NCI-H524 treated with DMSO at 0.1 percent for 48 hours (cell line): ENCODE measurements at regions not wholly inside any gene's neighbourhood (a gene's known extent, or its start where the extent isn't known, plus 50 kb on each side); places are given as distances from the start of the nearest gene placed in this dataset.
"Not testable (repeated sequence)": the region's sequence is repeated elsewhere in the genome, so short reads cannot be mapped to it uniquely, and the experiment has no call there.

ENCODE experiments used
- DNase-seq: peaks from one replicate; lab custom pipeline; 2025; lab: John Stamatoyannopoulos, UW

DNA sequence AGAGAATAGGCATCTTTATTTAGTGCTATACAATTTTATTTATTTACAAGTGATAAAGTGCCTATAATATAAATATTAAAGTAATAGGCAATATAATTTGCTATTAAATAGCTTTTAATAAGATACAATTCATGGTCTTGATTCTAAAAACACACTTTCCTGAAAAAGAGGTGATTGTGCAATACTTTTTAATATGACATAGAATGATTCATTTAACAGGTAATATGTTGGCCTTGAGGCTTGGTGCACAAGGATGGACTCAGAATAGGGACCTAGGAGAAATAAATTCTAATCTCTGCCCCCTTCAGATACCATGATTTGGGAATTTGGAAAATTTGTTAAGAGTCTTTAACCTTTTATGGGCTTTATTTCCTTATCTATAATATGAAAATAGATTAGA lies 149.9 kb upstream of the FUT9 start:
- DNase-seq, result no peak

DNA sequence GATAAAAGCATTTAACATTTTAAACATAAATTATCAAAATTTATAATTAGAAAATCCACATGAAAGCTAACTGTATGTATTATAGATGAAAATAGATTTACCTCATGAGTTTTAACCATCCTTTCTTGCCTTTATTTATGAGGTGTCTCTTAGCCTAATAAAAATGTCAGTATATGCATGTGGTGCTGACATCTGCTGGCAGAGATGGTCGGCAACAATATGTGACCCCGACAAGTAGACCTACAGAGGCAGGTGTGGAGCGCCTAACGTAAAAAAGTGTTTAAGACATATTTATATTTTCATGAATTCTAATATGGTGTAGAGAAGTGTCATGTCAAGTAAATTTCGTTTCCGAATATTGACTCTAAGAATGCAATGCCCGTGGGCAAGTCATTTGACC lies 149.0 kb upstream of the FUT9 start:
- no peak for DNase-seq

GRCh38 chr6:95867205-95867604 lies 148.6 kb upstream of the FUT9 start:
- no peak for DNase-seq

- no peak for DNase-seq
Measured at GRCh38 chr6:95877480-95877879, 138.3 kb upstream of the FUT9 start.

GRCh38 chr6:95879856-95880255 lies 135.9 kb upstream of the FUT9 start:
- DNase-seq, result no peak

- no peak for DNase-seq
Measured at GRCh38 chr6:95882371-95882770, 133.4 kb upstream of the FUT9 start.

DNA sequence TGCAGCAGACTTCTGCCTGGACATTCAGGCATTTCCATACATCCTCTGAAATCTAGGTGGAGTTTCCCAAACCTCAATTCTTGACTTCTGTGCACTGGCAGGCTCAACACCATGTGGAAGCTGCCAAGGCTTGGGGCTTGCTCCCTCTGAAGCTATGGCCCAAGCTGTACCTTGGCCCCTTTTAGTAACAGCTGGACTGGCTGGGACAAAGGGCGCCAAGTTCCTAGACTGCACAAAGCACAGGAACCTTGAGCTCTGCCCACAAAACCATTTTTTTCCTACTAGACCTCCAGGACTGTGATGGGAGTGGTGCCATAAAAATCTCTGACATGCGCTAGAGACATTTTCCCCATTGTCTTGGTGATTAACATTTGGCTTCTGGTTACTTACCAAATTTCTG lies 127.1 kb upstream of the FUT9 start:
- not testable (repeated sequence) for DNase-seq

GRCh38 chr6:95905132-95905531 lies 110.6 kb upstream of the FUT9 start:
- no peak for DNase-seq

GRCh38 chr6:95917034-95917433 lies 98.7 kb upstream of the FUT9 start:
- DNase-seq, result no peak

DNA sequence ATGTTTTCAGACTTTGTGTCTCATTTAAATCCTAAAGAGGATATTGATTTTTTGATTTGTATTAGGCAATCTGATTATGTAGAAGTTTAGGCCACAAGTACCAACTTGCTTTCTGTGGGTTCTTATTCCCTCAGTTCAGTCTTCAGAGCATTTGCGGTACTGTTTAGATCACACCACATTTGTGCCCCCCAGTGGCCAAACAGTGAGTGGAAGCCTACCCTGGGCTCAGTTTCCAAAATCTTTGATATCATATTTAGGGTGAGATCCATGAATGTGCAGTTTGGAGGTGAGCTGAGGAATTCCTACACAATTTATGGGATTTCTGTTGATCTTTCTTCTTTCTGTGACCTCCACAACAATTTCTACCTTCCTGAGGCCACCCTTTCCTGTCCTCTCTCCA lies 92.3 kb upstream of the FUT9 start:
- DNase-seq, result no peak

DNA sequence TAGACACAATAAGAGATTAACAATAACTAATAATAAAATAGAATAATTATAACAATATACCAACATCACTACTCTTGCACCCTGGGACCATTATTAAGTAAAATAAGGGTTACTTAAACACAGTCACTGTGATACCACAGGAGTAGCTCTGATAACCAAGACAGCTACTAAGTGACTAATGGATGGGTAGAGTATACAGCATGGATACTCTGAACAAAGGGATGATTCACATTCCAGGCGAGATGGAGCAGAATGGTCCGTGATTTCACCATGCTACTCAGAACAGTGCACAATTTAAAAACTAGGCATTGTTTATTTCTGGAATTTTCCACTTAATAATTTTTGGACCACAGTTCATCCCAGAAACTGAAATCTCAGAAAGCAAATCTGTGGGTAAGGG lies 80.0 kb upstream of the FUT9 start:
- no peak for DNase-seq

DNA sequence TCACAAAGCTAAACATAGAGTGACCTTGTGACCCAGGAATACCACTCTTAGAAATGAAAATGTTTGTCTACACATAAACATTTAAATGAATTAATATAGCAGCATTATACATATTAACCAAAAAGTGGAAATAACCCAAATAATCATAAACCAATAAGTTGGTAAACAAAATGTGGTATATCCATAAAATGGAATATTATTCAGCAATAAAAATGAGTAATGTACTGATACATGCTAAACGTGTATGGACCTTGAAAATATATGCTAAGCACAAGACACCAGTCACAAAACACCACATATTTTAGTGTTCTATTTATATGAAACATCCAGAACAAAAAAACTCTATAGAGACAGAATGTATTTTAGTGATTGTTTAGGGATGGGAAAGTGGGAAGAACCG lies 68.9 kb upstream of the FUT9 start:
- no peak for DNase-seq

DNA sequence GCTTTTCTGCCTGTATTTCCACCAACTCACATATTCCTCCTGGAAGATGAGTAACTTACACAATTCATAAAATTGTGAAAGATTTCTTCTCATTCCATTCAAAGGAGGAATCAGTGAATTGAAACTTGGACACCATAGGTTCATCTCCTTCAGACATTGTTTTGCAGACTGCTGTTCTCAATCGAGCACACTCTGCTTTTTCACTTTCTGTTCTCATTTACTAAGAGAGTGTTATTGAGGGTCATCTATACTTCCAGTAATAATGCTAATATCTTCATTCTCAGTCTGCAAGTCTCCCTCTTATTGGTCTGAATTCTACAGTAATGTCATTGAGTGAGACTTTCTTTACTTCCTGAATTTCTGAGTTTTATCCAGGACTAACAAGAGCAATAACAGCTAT lies 67.5 kb upstream of the FUT9 start:
- DNase-seq, result no peak

DNA sequence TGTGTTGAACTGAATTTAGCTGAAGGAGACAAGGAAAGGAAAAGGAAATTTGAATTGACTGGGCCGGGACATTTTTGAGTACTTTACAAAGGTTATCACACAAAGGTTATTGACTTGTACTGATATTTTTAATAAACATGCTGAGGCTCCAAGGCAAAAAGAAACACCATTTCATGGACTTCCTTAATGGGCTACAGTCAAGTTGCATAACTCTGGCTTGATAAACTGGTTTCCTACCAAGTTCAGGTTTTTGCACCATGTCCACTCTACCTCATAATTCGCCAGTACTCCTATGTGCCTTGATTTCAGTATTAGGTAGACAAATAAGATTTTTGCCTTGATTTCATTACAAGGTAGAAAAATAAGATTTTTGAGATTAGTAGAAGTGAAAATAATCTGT lies 65.8 kb upstream of the FUT9 start:
- no peak for DNase-seq

GRCh38 chr6:95958686-95959085 lies 57.1 kb upstream of the FUT9 start:
- no peak for DNase-seq

DNA sequence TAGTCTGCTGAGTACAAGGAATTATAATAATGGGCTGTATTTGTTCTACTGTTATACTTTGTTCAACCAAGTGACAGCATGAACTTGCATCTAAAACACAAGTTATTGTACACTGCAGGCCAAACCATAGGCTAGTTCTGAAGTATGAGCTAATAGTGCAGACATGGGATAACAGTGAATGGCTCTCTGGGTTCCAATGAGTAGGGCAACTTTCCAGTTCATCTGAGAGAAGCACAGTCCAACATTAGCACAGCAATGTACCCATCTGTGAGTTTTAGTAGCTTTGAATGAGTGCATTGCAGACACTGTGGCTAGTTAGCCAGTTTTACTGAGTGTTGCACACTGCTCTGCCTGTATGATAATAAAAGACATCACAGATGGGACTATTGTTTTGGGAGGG lies 56.5 kb upstream of the FUT9 start:
- DNase-seq, result no peak
